PC-3 (cell line): ENCODE measurements at regions not wholly inside any gene's neighbourhood (a gene's known extent, or its start where the extent isn't known, plus 50 kb on each side); places are given as distances from the start of the nearest gene placed in this dataset.

Experiments used
- ATAC-seq: fragments of 200-7000 bp; cut with Tn5 transposase; 2 replicates; pipeline ENCODE4 v1.9.1; 2020; ENCODE audit warnings: mild to moderate bottlenecking, moderate library complexity
- BruUV-seq: library from RNA; stranded (reverse); fragments of 400-500 nt; replicated peaks from 2 replicates; lab custom pipeline; 2021; lab: Mats Ljungman, UMichigan
- CTCF ChIA-PET: fragments of 300-600 bp; sonication (Branson Sonifier 250); formaldehyde crosslinking; loops from one replicate; lab custom pipeline; 2022; ENCODE audit warnings: antibody characterized with exemption; lab: Charles Lee
- POLR2A ChIA-PET: fragments of 300-600 bp; sonication (Branson Sonifier 250); formaldehyde crosslinking; loops from one replicate; lab custom pipeline; 2022; ENCODE audit warnings: antibody characterized with exemption; ENCODE audit not compliant: unreplicated experiment; lab: Charles Lee
- DNase-seq: peaks from one replicate; pipeline ENCODE4 v3.0.0-alpha.2; 2015
- H2AFZ ChIP-seq: fragments of 300-600 bp; sonication (generic); 2 replicates; pipeline ENCODE4 v1.6.0; 2016; ENCODE audit warnings: antibody characterized with exemption, low read length
- H3F3A ChIP-seq: fragments of 300-600 bp; sonication (generic); one replicate; pipeline ENCODE4 v1.6.0; 2017; ENCODE audit warnings: antibody characterized with exemption, low read length, control low read depth, mild to moderate bottlenecking; ENCODE audit not compliant: unreplicated experiment
- H3K27ac ChIP-seq: fragments of 300-600 bp; sonication (generic); 2 replicates; pipeline ENCODE4 v1.5.1; 2016; ENCODE audit warnings: mild to moderate bottlenecking, low read length
- H3K27me3 ChIP-seq: fragments of 300-600 bp; sonication (generic); 2 replicates; pipeline ENCODE4 v1.6.1; 2016; ENCODE audit warnings: low read length, mixed read lengths
- H3K36me3 ChIP-seq: fragments of 300-600 bp; sonication (generic); 2 replicates; pipeline ENCODE4 v1.6.1; 2016; ENCODE audit warnings: low read depth, mixed run types, low read length, mixed read lengths
- H3K4me1 ChIP-seq: fragments of 300-600 bp; sonication (generic); 2 replicates; pipeline ENCODE4 v1.5.1; 2016; ENCODE audit warnings: low read length; ENCODE audit not compliant: insufficient read depth
- H3K4me2 ChIP-seq: fragments of 300-600 bp; sonication (generic); 2 replicates; pipeline ENCODE4 v1.6.0; 2016; ENCODE audit warnings: low read length
- H3K4me3 ChIP-seq: fragments of 300-600 bp; sonication (generic); 2 replicates; pipeline ENCODE4 v1.5.1; 2016; ENCODE audit warnings: mild to moderate bottlenecking, low read length, mixed read lengths
- H3K79me2 ChIP-seq: fragments of 300-600 bp; sonication (generic); 2 replicates; pipeline ENCODE4 v1.6.1; 2017; ENCODE audit warnings: low read length, mixed read lengths
- H3K9ac ChIP-seq: fragments of 300-600 bp; sonication (generic); 2 replicates; pipeline ENCODE4 v1.6.0; 2016; ENCODE audit warnings: mild to moderate bottlenecking, low read length
- H3K9me2 ChIP-seq: fragments of 300-600 bp; sonication (generic); replicated peaks from 2 replicates; pipeline ENCODE4 v1.6.1; 2016; ENCODE audit warnings: mixed run types, low read length, mixed read lengths
- H3K9me3 ChIP-seq: fragments of 300-600 bp; sonication (generic); 2 replicates; pipeline ENCODE4 v1.6.1; 2016; ENCODE audit warnings: low read length, mixed read lengths
- H4K20me1 ChIP-seq: fragments of 300-600 bp; sonication (generic); 2 replicates; pipeline ENCODE4 v1.6.1; 2016; ENCODE audit warnings: low read length, mixed read lengths
- EZH2 ChIP-seq: fragments of 300-600 bp; sonication (generic); IDR thresholded peaks from one replicate; pipeline ENCODE4 v1.6.1; 2017; ENCODE audit warnings: antibody characterized with exemption, mild to moderate bottlenecking, low read length; ENCODE audit not compliant: unreplicated experiment
- EZH2phosphoT487 ChIP-seq: fragments of 300-600 bp; sonication (generic); IDR thresholded peaks from 2 replicates; pipeline ENCODE4 v1.6.1; 2018; ENCODE audit warnings: mild to moderate bottlenecking, antibody characterized with exemption, low read length, borderline replicate concordance
- intact Hi-C: fragments of 100-400 bp; cut with micrococcal nuclease; formaldehyde crosslinking; loops from 2 replicates; pipeline ENCODE4 v1.9.0; 2023
- TF ChIP-seq, protein P1 (sequence below): fragments of 300-600 bp; sonication (generic); conservative IDR thresholded peaks from 2 replicates; pipeline ENCODE4 v1.5.1; 2017; ENCODE audit warnings: antibody characterized with exemption, low read depth, mild to moderate bottlenecking, low read length

DNA sequence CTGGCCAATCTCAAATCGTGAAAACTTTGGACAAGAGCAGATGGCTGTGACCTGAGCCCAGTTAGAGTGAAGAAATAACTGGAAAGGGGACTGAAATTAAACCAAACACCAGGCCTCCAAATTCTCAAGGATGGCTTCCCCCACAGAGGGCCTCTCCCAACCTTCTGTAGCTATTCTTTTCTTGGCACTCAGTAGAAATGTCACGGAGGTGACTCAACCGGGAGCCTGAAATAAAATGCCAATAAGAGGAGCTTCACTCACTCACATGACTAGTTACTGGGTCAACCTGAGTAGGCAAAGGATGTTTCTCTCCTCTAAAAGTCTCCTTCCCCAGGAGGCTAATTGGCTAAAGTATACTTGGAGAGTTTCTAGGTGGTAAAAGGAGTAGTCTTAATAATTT lies 230.7 kb downstream of the MAF start:
- BruUV-seq, result no TSS peak
- intact Hi-C loops, result no loop called here
- Histone ChIP-seq H3K4me3 (no peak overlapping the region), H3F3A (no peaks in the 10 kb centered on the region), H3K79me2 (no peaks in the 10 kb centered on the region), H2AFZ (no peak overlapping the region), H3K27me3 (no peaks in the 10 kb centered on the region), H3K27ac (no peak overlapping the region), H3K9me3 (no peaks in the 10 kb centered on the region), H3K9ac (no peak overlapping the region), H3K4me2 (no peak overlapping the region), H3K4me1 (no peaks in the 10 kb centered on the region), H3K9me2 (no peaks in the 10 kb centered on the region), H4K20me1 (no peaks in the 10 kb centered on the region), H3K36me3 (no peaks in the 10 kb centered on the region)
- ChIA-PET CTCF (no interaction called here), POLR2A (no interaction called here)
- TF ChIP-seq, protein P1, sequence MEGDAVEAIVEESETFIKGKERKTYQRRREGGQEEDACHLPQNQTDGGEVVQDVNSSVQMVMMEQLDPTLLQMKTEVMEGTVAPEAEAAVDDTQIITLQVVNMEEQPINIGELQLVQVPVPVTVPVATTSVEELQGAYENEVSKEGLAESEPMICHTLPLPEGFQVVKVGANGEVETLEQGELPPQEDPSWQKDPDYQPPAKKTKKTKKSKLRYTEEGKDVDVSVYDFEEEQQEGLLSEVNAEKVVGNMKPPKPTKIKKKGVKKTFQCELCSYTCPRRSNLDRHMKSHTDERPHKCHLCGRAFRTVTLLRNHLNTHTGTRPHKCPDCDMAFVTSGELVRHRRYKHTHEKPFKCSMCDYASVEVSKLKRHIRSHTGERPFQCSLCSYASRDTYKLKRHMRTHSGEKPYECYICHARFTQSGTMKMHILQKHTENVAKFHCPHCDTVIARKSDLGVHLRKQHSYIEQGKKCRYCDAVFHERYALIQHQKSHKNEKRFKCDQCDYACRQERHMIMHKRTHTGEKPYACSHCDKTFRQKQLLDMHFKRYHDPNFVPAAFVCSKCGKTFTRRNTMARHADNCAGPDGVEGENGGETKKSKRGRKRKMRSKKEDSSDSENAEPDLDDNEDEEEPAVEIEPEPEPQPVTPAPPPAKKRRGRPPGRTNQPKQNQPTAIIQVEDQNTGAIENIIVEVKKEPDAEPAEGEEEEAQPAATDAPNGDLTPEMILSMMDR, result no peak
- no peak for TF ChIP-seq EZH2phosphoT487
- no peak for TF ChIP-seq EZH2
- ATAC-seq, result no peak
- DNase-seq, result no peak

DNA sequence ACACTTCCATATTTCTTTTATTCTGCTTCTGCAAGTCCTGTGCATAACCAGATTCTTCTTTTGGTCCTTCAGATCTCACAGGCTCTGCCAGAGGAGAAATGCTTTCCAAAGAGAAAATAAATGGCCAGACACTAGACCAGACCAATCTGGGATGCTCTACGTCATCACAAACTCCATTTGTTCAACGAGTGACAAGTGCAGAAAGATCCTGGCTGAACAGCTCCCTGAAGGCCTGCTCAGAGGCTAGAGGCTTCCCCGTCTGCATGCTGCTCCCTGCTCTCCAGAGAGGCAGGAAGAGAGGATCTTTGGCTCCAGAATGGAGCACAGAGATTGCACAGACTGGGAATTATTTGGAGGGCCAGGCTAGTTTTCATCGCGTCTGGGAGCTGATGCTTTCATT lies 232.7 kb downstream of the MAF start:
- BruUV-seq, result no TSS peak
- POLR2A ChIA-PET, result no interaction called here
- CTCF ChIA-PET, result no interaction called here

DNA sequence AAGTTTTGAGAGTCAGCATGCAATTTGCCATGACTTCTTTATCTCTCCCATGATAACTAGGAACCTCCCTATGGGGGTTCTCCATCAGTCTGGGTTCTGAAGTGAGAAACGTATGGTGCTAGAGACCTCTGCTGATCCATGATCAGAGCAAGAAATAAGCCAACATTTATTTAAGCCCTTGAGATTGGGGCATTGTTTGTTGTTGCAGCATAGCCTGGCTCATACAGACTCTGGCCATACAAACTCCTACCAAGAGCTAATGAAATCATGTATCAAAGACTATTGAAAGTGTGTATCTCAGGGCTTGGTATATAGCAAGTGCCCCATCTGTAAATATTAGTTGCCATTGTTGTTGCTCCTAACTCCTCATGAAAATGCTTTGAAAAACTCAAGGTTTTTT lies 233.9 kb downstream of the MAF start:
- CTCF ChIA-PET, result no interaction called here
- Histone ChIP-seq H3K9ac (no peak overlapping the region), H3K27ac (no peak overlapping the region), H3K4me2 (no peak overlapping the region), H3K4me1 (no peaks in the 10 kb centered on the region), H3K36me3 (no peaks in the 10 kb centered on the region), H2AFZ (no peak overlapping the region), H3F3A (no peaks in the 10 kb centered on the region), H3K79me2 (no peaks in the 10 kb centered on the region), H3K4me3 (no peak overlapping the region), H3K9me3 (no peaks in the 10 kb centered on the region), H3K27me3 (no peaks in the 10 kb centered on the region), H4K20me1 (no peaks in the 10 kb centered on the region), H3K9me2 (no peaks in the 10 kb centered on the region)
- DNase-seq (no peak), ATAC-seq (no peak)
- POLR2A ChIA-PET, result no interaction called here
- BruUV-seq, result no TSS peak
- TF ChIP-seq EZH2 (no peak), EZH2phosphoT487 (no peak)
- TF ChIP-seq, protein P1, result no peak
- intact Hi-C loops, result no loop called here

More for the DNA sequence above, 232.7 kb downstream of the MAF start:
- H3K36me3 ChIP-seq, result no peaks in the 10 kb centered on the region
- no peaks in the 10 kb centered on the region for H3F3A ChIP-seq
- H3K79me2 ChIP-seq, result no peaks in the 10 kb centered on the region
- no peaks in the 10 kb centered on the region for H4K20me1 ChIP-seq
- no peaks in the 10 kb centered on the region for H3K9me3 ChIP-seq
- intact Hi-C loops, result no loop called here
- H2AFZ ChIP-seq, result no peak overlapping the region
- DNase-seq (no peak), ATAC-seq (no peak)
- no peaks in the 10 kb centered on the region for H3K4me1 ChIP-seq
- H3K27me3 ChIP-seq, result no peaks in the 10 kb centered on the region
- H3K9me2 ChIP-seq, result no peaks in the 10 kb centered on the region
- no peak for TF ChIP-seq EZH2phosphoT487
- no peak for TF ChIP-seq EZH2
- TF ChIP-seq, protein P1, result no peak
- H3K9ac ChIP-seq, result no peak overlapping the region
- H3K27ac ChIP-seq, result no peak overlapping the region
- H3K4me2 ChIP-seq, result no peak overlapping the region
- no peak overlapping the region for H3K4me3 ChIP-seq
